ENCODE measurements at regions not wholly inside any gene's neighbourhood (a gene's known extent, or its start where the extent isn't known, plus 50 kb on each side); places are given as distances from the start of the nearest gene placed in this dataset.
"Not testable (repeated sequence)": the region's sequence is repeated elsewhere in the genome, so short reads cannot be mapped to it uniquely, and the experiment has no call there.

- FAIRE-seq, result not testable (repeated sequence)
Observed at GRCh38 chr11:3516345-3516933, 125.4 kb downstream of the ART5 start.

GRCh38 chr11:3514635-3515424, 127.0 kb downstream of the ART5 start:
- not testable (repeated sequence) for DNase-seq (ENCODE audit: insufficient read length, low spot score); FAIRE-seq

More at GRCh38 chr11:3516345-3516933, 125.4 kb downstream of the ART5 start:
- DNase-seq (ENCODE audit: insufficient read length, low spot score), result not testable (repeated sequence)

- DNase-seq (ENCODE audit: insufficient read length, low spot score); FAIRE-seq: not testable (repeated sequence)
Observed at GRCh38 chr11:3513311-3513710, 128.5 kb downstream of the ART5 start.

GRCh38 chr11:3512751-3513150, 129.0 kb downstream of the ART5 start:
- DNase-seq (ENCODE audit: insufficient read length, low spot score); FAIRE-seq: not testable (repeated sequence)

GRCh38 chr11:3512133-3512703, 129.6 kb downstream of the ART5 start:
- not testable (repeated sequence) for DNase-seq (ENCODE audit: insufficient read length, low spot score); FAIRE-seq

- not testable (repeated sequence) for FAIRE-seq; DNase-seq (ENCODE audit: insufficient read length, low spot score)
Observed at GRCh38 chr11:3511416-3512132, 130.2 kb downstream of the ART5 start.

- DNase-seq (ENCODE audit: insufficient read length, low spot score); FAIRE-seq: not testable (repeated sequence)
Observed at GRCh38 chr11:3509563-3509962, 130.6 kb upstream of the ZNF195 start.

- DNase-seq (ENCODE audit: insufficient read length, low spot score); FAIRE-seq: not testable (repeated sequence)
Observed at GRCh38 chr11:3499198-3499597, 120.3 kb upstream of the ZNF195 start.

- not testable (repeated sequence) for DNase-seq (ENCODE audit: insufficient read length, low spot score); FAIRE-seq
Observed at GRCh38 chr11:3498356-3498755, 119.4 kb upstream of the ZNF195 start.

GRCh38 chr11:3493152-3493551, 114.2 kb upstream of the ZNF195 start:
- not testable (repeated sequence) for DNase-seq (ENCODE audit: insufficient read length, low spot score); FAIRE-seq

GRCh38 chr11:3488003-3488402, 109.1 kb upstream of the ZNF195 start:
- not testable (repeated sequence) for FAIRE-seq; DNase-seq (ENCODE audit: insufficient read length, low spot score)

- not testable (repeated sequence) for FAIRE-seq; DNase-seq (ENCODE audit: insufficient read length, low spot score)
Observed at GRCh38 chr11:3485737-3486136, 106.8 kb upstream of the ZNF195 start.

- DNase-seq (ENCODE audit: insufficient read length, low spot score), result not testable (repeated sequence)
Observed at GRCh38 chr11:3476937-3477885, 98.3 kb upstream of the ZNF195 start.

GRCh38 chr11:3476084-3476936, 97.4 kb upstream of the ZNF195 start:
- DNase-seq (ENCODE audit: insufficient read length, low spot score); FAIRE-seq: not testable (repeated sequence)

More at GRCh38 chr11:3476937-3477885, 98.3 kb upstream of the ZNF195 start:
- not testable (repeated sequence) for FAIRE-seq

GRCh38 chr11:3468963-3469362, 90.0 kb upstream of the ZNF195 start:
- not testable (repeated sequence) for FAIRE-seq; DNase-seq (ENCODE audit: insufficient read length, low spot score)

- FAIRE-seq, result not testable (repeated sequence)
Observed at GRCh38 chr11:3467599-3467998, 88.7 kb upstream of the ZNF195 start.

GRCh38 chr11:3455666-3456065, 76.7 kb upstream of the ZNF195 start:
- DNase-seq (ENCODE audit: insufficient read length, low spot score); FAIRE-seq: not testable (repeated sequence)

More at GRCh38 chr11:3467599-3467998, 88.7 kb upstream of the ZNF195 start:
- DNase-seq (ENCODE audit: insufficient read length, low spot score), result not testable (repeated sequence)

- not testable (repeated sequence) for DNase-seq (ENCODE audit: insufficient read length, low spot score)
Observed at GRCh38 chr11:3454844-3455243, 75.9 kb upstream of the ZNF195 start.

More at GRCh38 chr11:3454844-3455243, 75.9 kb upstream of the ZNF195 start:
- FAIRE-seq, result not testable (repeated sequence)

Measured in GM12891 (cell line).